Stimulated activated memory B cell treated with anti-CD40 and anti-IgM and Interleukin-4, amounts not matched to agents 10 μg/mL and 1 μg/mL and 100 μg/mL, for 72 hours (primary cell): ENCODE measurements at regions not wholly inside any gene's neighbourhood (a gene's known extent, or its start where the extent isn't known, plus 50 kb on each side); places are given as distances from the start of the nearest gene placed in this dataset.

Experiments
- ATAC-seq: fragments of 150-1000 bp; cut with Tn5 transposase; 2 replicates; pipeline ENCODE4 v1.10.0; 2021
- H3K27ac Mint-ChIP-seq: one replicate; pipeline ENCODE4 v1.8.0; 2022; ENCODE audit warnings: mild to moderate bottlenecking, mixed read lengths
- H3K27me3 Mint-ChIP-seq: one replicate; pipeline ENCODE4 v1.8.0; 2022; ENCODE audit warnings: mixed read lengths
- H3K36me3 Mint-ChIP-seq: one replicate; pipeline ENCODE4 v1.8.0; 2022; ENCODE audit warnings: mixed read lengths
- H3K4me1 Mint-ChIP-seq: one replicate; pipeline ENCODE4 v1.8.0; 2022; ENCODE audit warnings: mixed read lengths
- H3K4me3 Mint-ChIP-seq: one replicate; pipeline ENCODE4 v1.8.0; 2022; ENCODE audit warnings: mild to moderate bottlenecking, moderate library complexity, mixed read lengths
- H3K9me3 Mint-ChIP-seq: one replicate; pipeline ENCODE4 v1.8.0; 2022; ENCODE audit warnings: mixed read lengths

DNA sequence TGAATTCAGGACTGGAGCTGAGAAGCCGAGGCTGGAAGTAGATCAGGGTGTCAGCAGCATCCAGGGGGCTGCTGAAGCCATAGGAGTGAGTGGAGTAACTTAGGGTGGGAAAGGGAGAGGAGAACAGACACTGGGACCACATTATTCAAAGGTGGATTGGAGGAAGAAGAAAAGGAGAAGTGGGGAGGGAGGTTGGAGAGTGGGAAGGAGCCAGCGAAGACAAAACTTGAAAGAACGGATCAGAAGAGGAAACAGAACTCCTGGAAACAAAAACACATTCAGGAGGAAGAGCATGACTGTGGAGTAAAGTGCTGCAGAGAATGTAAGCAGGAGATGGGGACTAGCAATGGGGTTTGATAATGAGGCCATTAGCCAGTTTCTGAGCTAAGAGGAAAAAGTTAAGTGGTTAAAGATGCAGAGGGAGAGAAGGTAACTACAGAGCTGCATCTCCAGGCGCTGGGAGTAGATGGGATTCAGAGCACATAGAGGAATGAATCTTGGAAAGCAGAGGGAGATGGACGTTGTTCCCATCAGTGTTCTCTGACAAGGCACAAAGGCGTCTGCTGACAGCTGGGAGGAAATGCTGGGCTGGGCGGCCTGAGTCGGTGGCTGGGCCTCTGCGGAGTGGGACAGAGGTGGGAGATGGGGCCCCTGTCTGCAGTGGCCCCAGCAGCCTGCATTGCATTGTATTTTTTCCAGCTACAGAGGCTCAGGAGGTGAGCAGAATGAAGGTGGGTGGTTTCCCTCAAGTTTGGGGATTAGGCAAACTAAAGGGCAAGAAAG, 63.1 kb upstream of the LEP start:
- ATAC-seq: peak; percentile 40
- Mint-ChIP-seq H3K27ac (peak overlapping the region; percentile 2), H3K27me3 (peaks cover 45% of the 10 kb centered on the region), H3K36me3 (no peaks in the 10 kb centered on the region), H3K4me3 (peak overlapping the region; percentile 3), H3K4me1 (peaks cover 63% of the 10 kb centered on the region), H3K9me3 (no peaks in the 10 kb centered on the region)

DNA sequence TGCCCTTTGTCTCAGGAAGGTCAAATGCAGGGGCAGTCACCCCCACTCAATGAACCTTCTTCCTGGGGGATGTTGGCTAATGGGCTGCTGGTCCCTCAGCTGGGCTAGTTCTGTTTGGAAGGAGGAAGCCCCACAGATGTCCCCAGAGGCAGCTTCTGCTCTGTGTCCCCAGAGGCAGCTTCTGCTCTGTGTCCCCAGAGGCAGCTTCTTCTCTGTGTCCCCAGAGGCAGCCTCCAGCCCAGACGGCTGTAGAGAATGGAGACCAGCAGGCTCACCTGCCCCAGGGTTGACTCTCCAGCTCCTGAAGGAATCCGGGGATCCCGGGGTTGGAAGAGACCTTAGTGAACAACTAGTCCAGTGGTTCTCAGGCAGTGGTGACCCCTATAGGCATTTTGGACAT, 62.5 kb upstream of the LEP start:
- peak overlapping the region; percentile 24 for H3K4me3 Mint-ChIP-seq

GRCh38 chr7:128188396-128189230, 52.5 kb upstream of the LEP start:
- peaks cover 46% of the 10 kb centered on the region for H3K27me3 Mint-ChIP-seq
- peaks cover 7% of the 10 kb centered on the region for H3K36me3 Mint-ChIP-seq
- H3K27ac Mint-ChIP-seq: no peak overlapping the region
- peaks cover 7% of the 10 kb centered on the region for H3K9me3 Mint-ChIP-seq
- H3K4me1 Mint-ChIP-seq: peaks cover 11% of the 10 kb centered on the region
- H3K4me3 Mint-ChIP-seq: no peak overlapping the region
- ATAC-seq: no peak

More for the DNA sequence above, 62.5 kb upstream of the LEP start:
- ATAC-seq: peak; percentile 98
- Mint-ChIP-seq H3K27ac (no peak overlapping the region), H3K27me3 (peaks cover 45% of the 10 kb centered on the region), H3K4me1 (peaks cover 60% of the 10 kb centered on the region), H3K9me3 (no peaks in the 10 kb centered on the region), H3K36me3 (no peaks in the 10 kb centered on the region)

DNA sequence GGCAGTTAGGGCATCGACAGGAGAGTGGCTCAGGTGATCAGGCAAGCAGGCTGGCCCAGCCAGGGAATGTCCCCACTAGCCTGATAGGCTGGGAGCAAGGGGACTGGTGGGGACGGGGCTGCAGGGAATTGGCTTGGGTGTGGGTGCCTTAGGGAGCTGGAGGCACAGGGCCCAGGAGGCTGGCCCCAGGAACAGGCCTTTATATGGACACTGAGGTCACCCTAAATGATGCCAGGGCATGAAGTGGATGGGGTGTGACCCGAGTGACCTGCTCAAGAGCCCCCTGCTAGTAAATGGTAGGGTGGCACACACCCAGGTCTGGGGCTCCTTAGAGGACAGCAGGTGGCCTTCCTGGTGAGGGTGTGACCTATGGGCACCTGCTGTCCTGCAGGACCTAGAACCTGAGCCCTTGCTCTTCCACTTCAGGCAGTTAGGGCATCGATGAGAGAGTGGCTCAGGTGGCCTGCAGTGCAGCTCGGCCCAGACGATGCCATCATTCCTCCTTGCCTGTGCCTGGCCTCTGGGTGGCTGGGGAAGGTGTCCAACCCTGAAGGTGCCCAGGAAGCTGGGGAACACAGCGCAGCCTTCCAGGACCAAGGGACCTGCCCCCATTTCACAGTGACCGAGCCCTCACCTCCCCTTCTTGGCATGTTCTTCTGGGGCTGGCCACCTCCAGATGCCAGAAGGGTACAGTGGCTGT, 51.7 kb upstream of the LEP start:
- no peak overlapping the region for H3K4me3 Mint-ChIP-seq
- no peak overlapping the region for H3K27ac Mint-ChIP-seq
- peaks cover 13% of the 10 kb centered on the region for H3K9me3 Mint-ChIP-seq
- peaks cover 50% of the 10 kb centered on the region for H3K27me3 Mint-ChIP-seq
- peaks cover 4% of the 10 kb centered on the region for H3K4me1 Mint-ChIP-seq
- peaks cover 7% of the 10 kb centered on the region for H3K36me3 Mint-ChIP-seq
- ATAC-seq: peak; percentile 39

- H3K4me3 Mint-ChIP-seq: no peak overlapping the region
- peaks cover 18% of the 10 kb centered on the region for H3K9me3 Mint-ChIP-seq
- ATAC-seq: no peak
- peaks cover 7% of the 10 kb centered on the region for H3K36me3 Mint-ChIP-seq
- peaks cover 50% of the 10 kb centered on the region for H3K27me3 Mint-ChIP-seq
- H3K4me1 Mint-ChIP-seq: no peaks in the 10 kb centered on the region
- no peak overlapping the region for H3K27ac Mint-ChIP-seq
Measured at GRCh38 chr7:128190051-128190647, 50.9 kb upstream of the LEP start.

DNA sequence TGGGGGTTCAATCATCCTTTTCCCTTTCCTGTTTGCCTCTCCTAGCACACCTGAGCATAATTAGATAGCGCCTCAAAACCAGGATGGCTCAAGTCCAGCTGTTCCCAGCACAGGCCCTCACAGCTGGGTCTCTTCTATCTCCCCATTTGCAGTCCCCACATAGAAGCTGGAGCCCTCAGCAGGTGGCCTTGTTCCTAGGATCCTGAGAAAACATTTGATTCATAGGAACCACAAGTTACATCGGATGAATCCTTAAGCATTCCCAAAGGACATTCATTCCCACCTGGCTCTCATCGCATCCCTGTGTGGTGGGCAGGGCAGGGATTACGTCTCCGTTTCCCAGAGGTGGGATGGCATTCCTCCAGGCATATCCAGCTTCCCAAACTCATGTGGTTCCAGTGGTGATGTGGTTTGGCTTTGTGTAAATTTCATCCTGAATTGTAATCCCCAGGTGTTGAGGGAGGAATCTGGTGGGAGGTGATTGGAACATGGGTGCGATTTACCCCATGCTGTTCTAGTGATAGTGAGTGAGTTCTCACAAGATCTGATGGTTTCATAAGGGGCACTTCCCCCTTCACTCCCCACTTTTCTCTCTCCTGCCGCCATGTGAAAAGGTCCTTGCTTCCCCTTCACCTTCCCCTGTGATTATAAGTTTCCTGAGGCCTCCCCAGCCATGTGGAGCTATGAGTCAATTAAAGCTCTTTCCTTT, 49.8 kb upstream of the LEP start:
- Mint-ChIP-seq H3K9me3 (peaks cover 18% of the 10 kb centered on the region), H3K4me3 (no peak overlapping the region), H3K36me3 (peaks cover 7% of the 10 kb centered on the region), H3K27ac (no peak overlapping the region), H3K4me1 (no peaks in the 10 kb centered on the region), H3K27me3 (peaks cover 50% of the 10 kb centered on the region)
- no peak for ATAC-seq
